GM23248 (cell line): ENCODE measurements at regions not wholly inside any gene's neighbourhood (a gene's known extent, or its start where the extent isn't known, plus 50 kb on each side); places are given as distances from the start of the nearest gene placed in this dataset.

ENCODE experiments used
- DNase-seq: peaks from one replicate; pipeline ENCODE4 v3.0.0-alpha.2; 2015
- H2AFZ ChIP-seq: fragments of 200-600 bp; sonication (generic); 2 replicates; pipeline ENCODE4 v1.6.1; 2016; ENCODE audit warnings: antibody characterized with exemption
- H3F3A ChIP-seq: fragments of 200-600 bp; sonication (generic); 2 replicates; pipeline ENCODE4 v1.6.1; 2016; ENCODE audit warnings: mild to moderate bottlenecking, antibody characterized with exemption, mixed run types; ENCODE audit not compliant: insufficient read depth
- H3K27ac ChIP-seq: fragments of 200-600 bp; sonication (generic); 2 replicates; pipeline ENCODE4 v1.5.1; 2016; ENCODE audit warnings: mild to moderate bottlenecking
- H3K27me3 ChIP-seq: fragments of 200-600 bp; sonication (generic); replicated peaks from 2 replicates; pipeline ENCODE4 v1.6.1; 2016; ENCODE audit warnings: mild to moderate bottlenecking; ENCODE audit not compliant: insufficient read depth
- H3K36me3 ChIP-seq: fragments of 200-600 bp; sonication (generic); 2 replicates; pipeline ENCODE4 v1.6.1; 2016; ENCODE audit warnings: low read depth, mild to moderate bottlenecking
- H3K4me1 ChIP-seq: fragments of 200-600 bp; sonication (generic); 2 replicates; pipeline ENCODE4 v1.6.1; 2016; ENCODE audit warnings: mild to moderate bottlenecking; ENCODE audit not compliant: insufficient read depth
- H3K4me2 ChIP-seq: fragments of 200-600 bp; sonication (generic); one replicate; pipeline ENCODE4 v1.6.1; 2016; ENCODE audit warnings: mild to moderate bottlenecking; ENCODE audit not compliant: unreplicated experiment
- H3K4me3 ChIP-seq: fragments of 200-600 bp; sonication (generic); 2 replicates; pipeline ENCODE4 v1.5.1; 2016; ENCODE audit warnings: mild to moderate bottlenecking
- H3K79me2 ChIP-seq: fragments of 200-600 bp; sonication (generic); 2 replicates; pipeline ENCODE4 v1.6.1; 2016; ENCODE audit warnings: mild to moderate bottlenecking; ENCODE audit not compliant: insufficient read depth
- H3K9ac ChIP-seq: fragments of 200-600 bp; sonication (generic); 2 replicates; pipeline ENCODE4 v1.6.1; 2016; ENCODE audit warnings: mild to moderate bottlenecking
- H3K9me2 ChIP-seq: fragments of 200-600 bp; sonication (generic); 2 replicates; pipeline ENCODE4 v1.6.1; 2016; ENCODE audit warnings: mixed run types, mild to moderate bottlenecking, moderate library complexity; ENCODE audit not compliant: insufficient read depth
- H3K9me3 ChIP-seq: fragments of 200-600 bp; sonication (generic); one replicate; pipeline ENCODE4 v1.6.1; 2017; ENCODE audit warnings: low read depth
- H4K20me1 ChIP-seq: fragments of 200-600 bp; sonication (generic); 2 replicates; pipeline ENCODE4 v1.6.0; 2016; ENCODE audit not compliant: insufficient read depth
- EZH2 ChIP-seq: fragments of 200-600 bp; sonication (generic); IDR thresholded peaks from 2 replicates; pipeline ENCODE4 v1.6.1; 2018; ENCODE audit warnings: antibody characterized with exemption, mild to moderate bottlenecking; ENCODE audit not compliant: insufficient read depth, poor library complexity, severe bottlenecking
- EZH2phosphoT487 ChIP-seq: fragments of 200-600 bp; sonication (generic); IDR thresholded peaks from 2 replicates; pipeline ENCODE4 v1.6.1; 2018; ENCODE audit warnings: antibody characterized with exemption, moderate library complexity, mild to moderate bottlenecking, low read depth; ENCODE audit not compliant: insufficient read depth
- WGBS, 2 experiments: methylation state at CpG; one replicate each; pipeline ENCODE4 v1.1.6; 2015 to 2017; ENCODE audit warnings: low lambda C conversion rate in 2 of 2, low coverage in 1 of 2; ENCODE audit errors: missing lambda C conversion rate in 2 of 2; 5-methylcytosine and 5-hydroxymethylcytosine counted together
- in situ Hi-C: fragments of 300-500 bp; cut with MboI; formaldehyde crosslinking; loops from 2 replicates; pipeline ENCODE4 v1.15.0; 2020

- H3K9ac ChIP-seq = peak overlapping the region; percentile 93
- peak overlapping the region; percentile 80 for H3K4me3 ChIP-seq
- H4K20me1 ChIP-seq = no peaks in the 10 kb centered on the region
- H3K27ac ChIP-seq = peak overlapping the region; percentile 94
- H3K9me2 ChIP-seq = no peaks in the 10 kb centered on the region
- H3K36me3 ChIP-seq = no peaks in the 10 kb centered on the region
- no peaks in the 10 kb centered on the region for H3K4me1 ChIP-seq
- 1% methylated on average over 53 of the region's 53 CpGs for WGBS, 2 experiments
- H3K79me2 ChIP-seq = peaks cover 12% of the 10 kb centered on the region; the same call in 1 of the 2 replicates
- TF ChIP-seq EZH2phosphoT487 (no peak), EZH2 (no peak)
- H2AFZ ChIP-seq = peak overlapping the region; percentile 86
- peak overlapping the region; percentile 93 for H3K4me2 ChIP-seq
- H3K9me3 ChIP-seq = no peaks in the 10 kb centered on the region
- peaks cover 19% of the 10 kb centered on the region for H3F3A ChIP-seq
- peak; percentile 99 for DNase-seq
- no peaks in the 10 kb centered on the region for H3K27me3 ChIP-seq
- in situ Hi-C loops = no loop called here
Observed at GRCh38 chr6:26285143-26286134, 79.6 kb upstream of the BTN3A2 start.

GRCh38 chr6:26286168-26286877 is 78.7 kb upstream of the BTN3A2 start:
- peaks cover 12% of the 10 kb centered on the region; the same call in 1 of the 2 replicates for H3K79me2 ChIP-seq
- H3K9ac ChIP-seq = peak overlapping the region; percentile 93
- in situ Hi-C loops = no loop called here
- H3K4me1 ChIP-seq = no peaks in the 10 kb centered on the region
- DNase-seq = peak; percentile 72
- peak overlapping the region; percentile 80 for H3K4me3 ChIP-seq
- no peak for TF ChIP-seq EZH2
- no peak for TF ChIP-seq EZH2phosphoT487
- no peaks in the 10 kb centered on the region for H3K36me3 ChIP-seq
- H3K27me3 ChIP-seq = no peaks in the 10 kb centered on the region
- 1% methylated on average over 17 to 18 of the region's 18 CpGs for WGBS, 2 experiments
- H3K9me3 ChIP-seq = no peaks in the 10 kb centered on the region
- H3K4me2 ChIP-seq = peak overlapping the region; percentile 93
- no peaks in the 10 kb centered on the region for H3K9me2 ChIP-seq
- H4K20me1 ChIP-seq = no peaks in the 10 kb centered on the region
- H2AFZ ChIP-seq = peak overlapping the region; percentile 86
- peaks cover 19% of the 10 kb centered on the region for H3F3A ChIP-seq
- peak overlapping the region; percentile 94 for H3K27ac ChIP-seq

GRCh38 chr6:26288155-26288554 is 76.8 kb upstream of the BTN3A2 start:
- WGBS, 2 experiments = 62 to 63% methylated on average over 6 of the region's 6 CpGs
- in situ Hi-C loops = no loop called here
- H3K9me2 ChIP-seq = no peaks in the 10 kb centered on the region

GRCh38 chr6:26290941-26291340 is 74.1 kb upstream of the BTN3A2 start:
- Histone ChIP-seq H2AFZ (no peak overlapping the region), H4K20me1 (no peaks in the 10 kb centered on the region), H3K4me1 (peaks cover 9% of the 10 kb centered on the region), H3K36me3 (no peaks in the 10 kb centered on the region), H3K9me2 (no peaks in the 10 kb centered on the region), H3K9me3 (no peaks in the 10 kb centered on the region), H3F3A (peaks cover 9% of the 10 kb centered on the region), H3K27me3 (no peaks in the 10 kb centered on the region), H3K9ac (no peak overlapping the region), H3K27ac (no peak overlapping the region), H3K4me3 (no peak overlapping the region), H3K79me2 (no peaks in the 10 kb centered on the region), H3K4me2 (no peak overlapping the region)
- WGBS, 2 experiments = 55 to 65% methylated on average over 5 of the region's 5 CpGs
- TF ChIP-seq EZH2 (no peak), EZH2phosphoT487 (no peak)
- in situ Hi-C loops = no loop called here
- no peak for DNase-seq

More at GRCh38 chr6:26288155-26288554, 76.8 kb upstream of the BTN3A2 start:
- no peak overlapping the region for H3K4me3 ChIP-seq
- no peak overlapping the region for H3K9ac ChIP-seq
- no peaks in the 10 kb centered on the region for H3K27me3 ChIP-seq
- TF ChIP-seq EZH2phosphoT487 = no peak
- TF ChIP-seq EZH2 = no peak
- H3K36me3 ChIP-seq = no peaks in the 10 kb centered on the region
- H3K4me1 ChIP-seq = no peaks in the 10 kb centered on the region
- no peak overlapping the region for H3K27ac ChIP-seq
- H3K79me2 ChIP-seq = peaks cover 5% of the 10 kb centered on the region; the same call in 1 of the 2 replicates
- DNase-seq = no peak
- peaks cover 19% of the 10 kb centered on the region for H3F3A ChIP-seq
- H2AFZ ChIP-seq = no peak overlapping the region
- no peak overlapping the region for H3K4me2 ChIP-seq
- no peaks in the 10 kb centered on the region for H3K9me3 ChIP-seq
- H4K20me1 ChIP-seq = no peaks in the 10 kb centered on the region
